Liver (tissue), 7 donors: ENCODE measurements at regions not wholly inside any gene's neighbourhood (a gene's known extent, or its start where the extent isn't known, plus 50 kb on each side); places are given as distances from the start of the nearest gene placed in this dataset.

Experiments
- DNase-seq: peaks from one replicate; pipeline ENCODE4 v3.0.0-alpha.2; 2017; ENCODE audit warnings: low spot score
- H3K27ac ChIP-seq, 2 donors: one replicate each; pipeline ENCODE4 v1.7.0; 2013; ENCODE audit warnings: inconsistent platforms in 2 of 2, low read length in 2 of 2, control low read depth in 1 of 2, low read depth in 1 of 2, mild to moderate bottlenecking in 1 of 2
- H3K27me3 ChIP-seq, 4 donors: one replicate each; pipeline versions ENCODE4 v1.6.1 to v1.7.0; 2013; ENCODE audit warnings: low read length in 3 of 4, inconsistent platforms in 1 of 4, mild to moderate bottlenecking in 1 of 4, moderate library complexity in 1 of 4; ENCODE audit not compliant: control insufficient read depth in 4 of 4, insufficient read depth in 4 of 4
- H3K36me3 ChIP-seq, 4 donors: one replicate each; pipeline versions ENCODE4 v1.6.1 to v1.7.0; 2013; ENCODE audit warnings: low read length in 3 of 4, mild to moderate bottlenecking in 3 of 4, low read depth in 1 of 4, moderate library complexity in 1 of 4; ENCODE audit not compliant: control insufficient read depth in 4 of 4, insufficient read depth in 3 of 4
- H3K4me1 ChIP-seq, 4 donors: one replicate each; pipeline versions ENCODE4 v1.6.1 to v1.7.0; 2013; ENCODE audit warnings: low read length in 3 of 4, mild to moderate bottlenecking in 3 of 4, moderate library complexity in 1 of 4; ENCODE audit not compliant: control insufficient read depth in 4 of 4, insufficient read depth in 4 of 4
- H3K4me3 ChIP-seq, 3 donors: one replicate each; pipeline versions ENCODE4 v1.6.1 to v1.7.0; 2013; ENCODE audit warnings: low read length in 3 of 3, control low read depth in 1 of 3, low read depth in 1 of 3, mild to moderate bottlenecking in 1 of 3
- H3K9ac ChIP-seq, 2 donors: one replicate each; pipeline ENCODE4 v1.7.0; 2013; ENCODE audit warnings: low read length in 2 of 2, mild to moderate bottlenecking in 2 of 2, moderate library complexity in 2 of 2, control low read depth in 1 of 2, low read depth in 1 of 2
- H3K9me3 ChIP-seq, 4 donors: one replicate each; pipeline versions ENCODE4 v1.6.1 to v1.7.0; 2013; ENCODE audit warnings: low read length in 3 of 4; ENCODE audit not compliant: control insufficient read depth in 4 of 4
- EGR1 ChIP-seq, 2 donors: IDR thresholded peaks; 2 replicates each; pipeline ENCODE4 v1.6.1; 2016 to 2018; ENCODE audit warnings: antibody characterized with exemption in 2 of 2, low read depth in 2 of 2
- FOXA1 ChIP-seq: IDR thresholded peaks from 2 replicates; pipeline ENCODE4 v1.6.1; 2016; ENCODE audit warnings: antibody characterized with exemption
- FOXA2 ChIP-seq: IDR thresholded peaks from 2 replicates; pipeline ENCODE4 v1.6.1; 2016; ENCODE audit warnings: antibody characterized with exemption
- GABPA ChIP-seq, 2 donors: IDR thresholded peaks in 1 of 2; conservative IDR thresholded peaks in 1 of 2; 2 replicates each; pipeline ENCODE4 v1.6.1; 2016; ENCODE audit warnings: antibody characterized with exemption in 2 of 2, mild to moderate bottlenecking in 1 of 2, moderate library complexity in 1 of 2
- HNF4A ChIP-seq, 2 donors: conservative IDR thresholded peaks; 2 replicates each; pipeline ENCODE4 v1.6.1; 2016; ENCODE audit warnings: antibody characterized with exemption in 2 of 2, mild to moderate bottlenecking in 2 of 2
- HNF4G ChIP-seq: IDR thresholded peaks from 2 replicates; pipeline ENCODE4 v1.6.1; 2016; ENCODE audit warnings: antibody characterized with exemption
- JUND ChIP-seq, 2 donors: IDR thresholded peaks; 2 replicates each; pipeline ENCODE4 v1.6.1; 2016; ENCODE audit warnings: antibody characterized with exemption in 2 of 2
- RAD21 ChIP-seq, 2 donors: IDR thresholded peaks; 2 replicates each; pipeline ENCODE4 v1.6.1; 2016; ENCODE audit warnings: antibody characterized with exemption in 2 of 2, mild to moderate bottlenecking in 2 of 2
- RXRA ChIP-seq, 2 donors: IDR thresholded peaks; 2 replicates each; pipeline ENCODE4 v1.6.1; 2017 to 2018; ENCODE audit warnings: antibody characterized with exemption in 2 of 2, mild to moderate bottlenecking in 1 of 2
- SP1 ChIP-seq: IDR thresholded peaks from 2 replicates; pipeline ENCODE4 v1.6.1; 2018; ENCODE audit warnings: antibody characterized with exemption, mild to moderate bottlenecking
- TAF1 ChIP-seq: conservative IDR thresholded peaks from 2 replicates; pipeline ENCODE4 v1.6.1; 2016; ENCODE audit warnings: antibody characterized with exemption, mild to moderate bottlenecking
- YY1 ChIP-seq: IDR thresholded peaks from 2 replicates; pipeline ENCODE4 v1.6.1; 2016; ENCODE audit warnings: antibody characterized with exemption, mild to moderate bottlenecking
- WGBS: extraction: QIAGEN DNeasy Blood & Tissue Kit; methylation state at CpG from one replicate; pipeline ENCODE4 v1.1.7; 2013; 5-methylcytosine and 5-hydroxymethylcytosine counted together
- TF ChIP-seq, protein P1 (sequence below): IDR thresholded peaks from 2 replicates; pipeline ENCODE4 v1.6.1; 2016; ENCODE audit warnings: antibody characterized with exemption
- TF ChIP-seq, protein P2 (sequence below): IDR thresholded peaks from 2 replicates; pipeline ENCODE4 v1.6.1; 2016; ENCODE audit warnings: antibody characterized with exemption
- TF ChIP-seq, protein P3 (sequence below): IDR thresholded peaks from 2 replicates; pipeline ENCODE4 v1.6.1; 2016; ENCODE audit warnings: antibody characterized with exemption
- donor health status: healthy.
- donor health status: healthy.
- donor health status: healthy.
- donor health status: healthy.

DNA sequence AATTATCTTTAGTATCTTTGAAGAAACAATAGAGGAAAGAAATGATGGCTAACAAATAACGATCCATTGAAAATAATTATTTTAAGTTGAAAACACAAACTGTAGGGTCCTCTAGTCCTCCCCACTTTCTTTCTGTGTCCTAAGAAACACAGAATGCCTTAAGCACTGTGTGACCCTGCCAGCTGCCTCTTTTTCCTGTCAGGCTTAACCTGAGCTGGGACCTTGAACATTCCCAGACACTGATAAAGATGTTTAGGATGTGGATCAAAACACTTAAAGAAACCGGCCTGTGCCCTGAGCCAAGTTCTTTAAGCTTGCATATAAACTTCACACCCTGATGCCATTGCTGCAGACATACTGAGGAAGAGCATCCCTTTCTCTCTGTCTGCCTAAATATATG, 755.4 kb upstream of the VRK2 start:
- 73% methylated on average over 2 of the region's 2 CpGs for WGBS
- TF ChIP-seq HNF4A (conservative IDR thresholded peaks at IDR 0.05) (no peak), HNF4G (no peak), FOXA1 (no peak), EGR1 (IDR thresholded peaks at IDR 0.05; ENCODE audit: low read depth in 2 of 2) (no peak)
- TF ChIP-seq, protein P1, sequence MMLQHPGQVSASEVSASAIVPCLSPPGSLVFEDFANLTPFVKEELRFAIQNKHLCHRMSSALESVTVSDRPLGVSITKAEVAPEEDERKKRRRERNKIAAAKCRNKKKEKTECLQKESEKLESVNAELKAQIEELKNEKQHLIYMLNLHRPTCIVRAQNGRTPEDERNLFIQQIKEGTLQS: no peak
- Histone ChIP-seq H3K27ac (no peak overlapping the region), H3K27me3 (no peaks in the 10 kb centered on the region), H3K4me3 (no peak overlapping the region), H3K9me3 (no peaks in the 10 kb centered on the region), H3K9ac (no peak overlapping the region), H3K4me1 (no peaks in the 10 kb centered on the region), H3K36me3 (no peaks in the 10 kb centered on the region)
- no peak for DNase-seq

DNA sequence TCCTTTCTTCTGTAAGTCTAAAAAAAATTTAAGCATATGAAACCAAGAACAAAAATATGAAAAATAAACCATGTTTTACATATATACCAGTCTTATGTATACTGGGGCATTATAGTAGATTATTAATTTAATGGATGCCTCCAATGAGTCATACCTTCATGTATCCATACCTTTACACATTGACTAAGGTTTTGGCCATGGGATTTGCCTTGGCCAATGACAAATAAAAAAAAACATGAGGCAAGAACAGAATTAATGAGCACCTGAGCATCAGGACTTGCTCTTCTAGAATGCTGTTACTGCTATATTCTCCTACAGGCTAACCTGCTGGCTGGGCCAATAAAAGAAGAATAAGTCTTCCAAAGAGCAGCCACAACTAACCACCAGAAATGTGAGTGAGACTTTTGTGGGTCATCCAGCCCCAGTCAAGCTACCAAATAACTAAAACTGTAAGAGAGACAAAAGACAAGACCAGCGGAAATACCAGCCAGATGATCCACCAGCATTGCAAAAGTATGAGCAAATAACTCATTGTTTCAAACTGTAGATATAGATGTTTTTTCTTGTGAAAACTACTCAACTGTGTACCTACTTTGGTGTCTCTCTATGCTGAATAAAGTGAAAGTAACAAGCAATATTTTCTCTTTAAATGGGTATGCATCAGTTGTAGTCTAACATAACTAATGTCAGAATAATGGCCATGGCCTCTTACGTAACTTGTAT, 749.6 kb upstream of the VRK2 start:
- TF ChIP-seq HNF4G: no peak
- no peak for TF ChIP-seq YY1
- no peak for TF ChIP-seq JUND (IDR thresholded peaks at IDR 0.05)
- TF ChIP-seq, protein P1: no peak
- TF ChIP-seq, protein P2, sequence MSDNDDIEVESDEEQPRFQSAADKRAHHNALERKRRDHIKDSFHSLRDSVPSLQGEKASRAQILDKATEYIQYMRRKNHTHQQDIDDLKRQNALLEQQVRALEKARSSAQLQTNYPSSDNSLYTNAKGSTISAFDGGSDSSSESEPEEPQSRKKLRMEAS: no peak
- TF ChIP-seq GABPA (IDR thresholded peaks at IDR 0.05 in 1 of 2, conservative IDR thresholded peaks at IDR 0.05 in 1 of 2): no peak
- no peak for TF ChIP-seq TAF1
- TF ChIP-seq, protein P3, sequence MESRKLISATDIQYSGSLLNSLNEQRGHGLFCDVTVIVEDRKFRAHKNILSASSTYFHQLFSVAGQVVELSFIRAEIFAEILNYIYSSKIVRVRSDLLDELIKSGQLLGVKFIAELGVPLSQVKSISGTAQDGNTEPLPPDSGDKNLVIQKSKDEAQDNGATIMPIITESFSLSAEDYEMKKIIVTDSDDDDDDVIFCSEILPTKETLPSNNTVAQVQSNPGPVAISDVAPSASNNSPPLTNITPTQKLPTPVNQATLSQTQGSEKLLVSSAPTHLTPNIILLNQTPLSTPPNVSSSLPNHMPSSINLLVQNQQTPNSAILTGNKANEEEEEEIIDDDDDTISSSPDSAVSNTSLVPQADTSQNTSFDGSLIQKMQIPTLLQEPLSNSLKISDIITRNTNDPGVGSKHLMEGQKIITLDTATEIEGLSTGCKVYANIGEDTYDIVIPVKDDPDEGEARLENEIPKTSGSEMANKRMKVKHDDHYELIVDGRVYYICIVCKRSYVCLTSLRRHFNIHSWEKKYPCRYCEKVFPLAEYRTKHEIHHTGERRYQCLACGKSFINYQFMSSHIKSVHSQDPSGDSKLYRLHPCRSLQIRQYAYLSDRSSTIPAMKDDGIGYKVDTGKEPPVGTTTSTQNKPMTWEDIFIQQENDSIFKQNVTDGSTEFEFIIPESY: no peak
- no peak for TF ChIP-seq FOXA2
- TF ChIP-seq RAD21 (IDR thresholded peaks at IDR 0.05): no peak
- no peak for TF ChIP-seq SP1
- TF ChIP-seq RXRA (IDR thresholded peaks at IDR 0.05): no peak
- TF ChIP-seq EGR1 (IDR thresholded peaks at IDR 0.05; ENCODE audit: low read depth in 2 of 2): no peak
- no peak for TF ChIP-seq FOXA1
- no peak for TF ChIP-seq HNF4A (conservative IDR thresholded peaks at IDR 0.05)
- Histone ChIP-seq H3K36me3 (no peaks in the 10 kb centered on the region), H3K9ac (no peak overlapping the region), H3K4me3 (no peak overlapping the region), H3K27ac (no peak overlapping the region), H3K9me3 (no peaks in the 10 kb centered on the region), H3K27me3 (no peaks in the 10 kb centered on the region), H3K4me1 (no peaks in the 10 kb centered on the region)
- WGBS: 94% methylated on average over 2 of the region's 2 CpGs
- DNase-seq: no peak

DNA sequence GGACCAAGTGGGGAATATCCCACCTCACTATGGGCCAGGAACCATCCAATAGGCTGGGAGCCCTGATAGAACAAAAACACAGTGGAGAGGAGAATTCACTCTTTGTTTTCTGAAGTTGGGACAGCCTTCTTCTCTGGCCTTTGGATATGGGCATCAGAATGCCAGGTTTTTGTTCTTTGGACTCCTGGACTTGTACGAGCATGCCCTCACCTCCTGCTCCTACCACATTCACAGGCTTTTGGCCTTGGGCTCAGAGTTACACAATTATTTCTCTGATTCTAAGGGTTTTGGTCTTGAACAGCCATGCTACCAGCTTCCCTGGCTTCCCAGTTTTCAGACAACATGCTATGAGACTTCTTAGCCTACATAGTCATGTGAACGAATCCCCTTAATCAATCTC, 732.9 kb upstream of the VRK2 start:
- H3K27me3 ChIP-seq: no peaks in the 10 kb centered on the region
- H3K4me1 ChIP-seq: peaks cover 0 to 3% (median 0%) of the 10 kb centered on the region in 4 donors
- TF ChIP-seq HNF4A (conservative IDR thresholded peaks at IDR 0.05) (peak; percentile 64 to 73), RAD21 (IDR thresholded peaks at IDR 0.05) (no peak), GABPA (IDR thresholded peaks at IDR 0.05 in 1 of 2, conservative IDR thresholded peaks at IDR 0.05 in 1 of 2) (no peak)
- 55% methylated on average over 2 of the region's 2 CpGs for WGBS
- no peaks in the 10 kb centered on the region for H3K9me3 ChIP-seq
- DNase-seq: no peak
- H3K9ac ChIP-seq: no peak overlapping the region
- no peak overlapping the region for H3K4me3 ChIP-seq
- H3K27ac ChIP-seq: no peak overlapping the region
- no peaks in the 10 kb centered on the region for H3K36me3 ChIP-seq
